ENCODE measurements at regions not wholly inside any gene's neighbourhood (a gene's known extent, or its start where the extent isn't known, plus 50 kb on each side); places are given as distances from the start of the nearest gene placed in this dataset.

GRCh38 chr5:131067636-131068035 lies 97.4 kb downstream of the HINT1 start:
- no peaks in the 10 kb centered on the region for H3K4me1 ChIP-seq
- no peaks in the 10 kb centered on the region for H3K36me3 ChIP-seq
- intact Hi-C loops (cut with DNase I) = no loop called here
- DNase-seq = no peak
- no peak overlapping the region for H3K4me3 ChIP-seq
- no peaks in the 10 kb centered on the region for H3K27me3 ChIP-seq
- no peak overlapping the region for H3K27ac ChIP-seq
- no peak for TF ChIP-seq CTCF (IDR thresholded peaks at IDR 0.05)
- H3K9me3 ChIP-seq = no peaks in the 10 kb centered on the region
- H3K9ac ChIP-seq (ENCODE audit: low read depth in 2 of 2, low read length in 2 of 2) = no peak overlapping the region

GRCh38 chr5:131064669-131065371 lies 100.2 kb downstream of the HINT1 start:
- Histone ChIP-seq H3K27ac (no peak overlapping the region), H3K4me1 (no peaks in the 10 kb centered on the region), H3K9ac (ENCODE audit: low read depth in 2 of 2, low read length in 2 of 2) (no peak overlapping the region), H3K9me3 (no peaks in the 10 kb centered on the region), H3K4me3 (no peak overlapping the region), H3K27me3 (no peaks in the 10 kb centered on the region), H3K36me3 (no peaks in the 10 kb centered on the region)
- intact Hi-C loops (cut with DNase I) = no loop called here
- no peak for TF ChIP-seq CTCF (IDR thresholded peaks at IDR 0.05)
- no peak for DNase-seq

GRCh38 chr5:131042021-131042789 lies 122.9 kb downstream of the HINT1 start:
- no peak overlapping the region for H3K4me3 ChIP-seq
- H3K27me3 ChIP-seq = no peaks in the 10 kb centered on the region
- intact Hi-C loops (cut with DNase I) = no loop called here
- no peaks in the 10 kb centered on the region for H3K36me3 ChIP-seq
- no peak for DNase-seq
- no peaks in the 10 kb centered on the region for H3K4me1 ChIP-seq
- TF ChIP-seq CTCF (IDR thresholded peaks at IDR 0.05) = no peak
- no peaks in the 10 kb centered on the region for H3K9me3 ChIP-seq
- H3K27ac ChIP-seq = no peak overlapping the region
- no peak overlapping the region for H3K9ac ChIP-seq (ENCODE audit: low read depth in 2 of 2, low read length in 2 of 2)

GRCh38 chr5:131023498-131023865 lies 141.6 kb downstream of the HINT1 start:
- Histone ChIP-seq H3K4me3 (no peak overlapping the region), H3K4me1 (no peaks in the 10 kb centered on the region), H3K9ac (ENCODE audit: low read depth in 2 of 2, low read length in 2 of 2) (no peak overlapping the region), H3K27ac (no peak overlapping the region), H3K36me3 (no peaks in the 10 kb centered on the region), H3K9me3 (no peaks in the 10 kb centered on the region), H3K27me3 (no peaks in the 10 kb centered on the region)
- intact Hi-C loops (cut with DNase I) = no loop called here
- no peak for TF ChIP-seq CTCF (IDR thresholded peaks at IDR 0.05)
- DNase-seq = no peak

- intact Hi-C loops (cut with DNase I) = no loop called here
- DNase-seq = no peak
- H3K4me3 ChIP-seq = no peak overlapping the region
- no peaks in the 10 kb centered on the region for H3K36me3 ChIP-seq
- H3K4me1 ChIP-seq = no peaks in the 10 kb centered on the region
- H3K9ac ChIP-seq (ENCODE audit: low read depth in 2 of 2, low read length in 2 of 2) = no peak overlapping the region
- H3K9me3 ChIP-seq = no peaks in the 10 kb centered on the region
- no peak for TF ChIP-seq CTCF (IDR thresholded peaks at IDR 0.05)
- H3K27me3 ChIP-seq = no peaks in the 10 kb centered on the region
- H3K27ac ChIP-seq = no peak overlapping the region
Measured at GRCh38 chr5:131022811-131023497, 142.1 kb downstream of the HINT1 start.

Measured in colonic mucosa (tissue), 4 donors.